ENCODE measurements at regions not wholly inside any gene's neighbourhood (a gene's known extent, or its start where the extent isn't known, plus 50 kb on each side); places are given as distances from the start of the nearest gene placed in this dataset.

GRCh38 chr13:65656740-65657329 is 1573.3 kb downstream of the PCDH9 start:
- no peak for DNase-seq

DNA sequence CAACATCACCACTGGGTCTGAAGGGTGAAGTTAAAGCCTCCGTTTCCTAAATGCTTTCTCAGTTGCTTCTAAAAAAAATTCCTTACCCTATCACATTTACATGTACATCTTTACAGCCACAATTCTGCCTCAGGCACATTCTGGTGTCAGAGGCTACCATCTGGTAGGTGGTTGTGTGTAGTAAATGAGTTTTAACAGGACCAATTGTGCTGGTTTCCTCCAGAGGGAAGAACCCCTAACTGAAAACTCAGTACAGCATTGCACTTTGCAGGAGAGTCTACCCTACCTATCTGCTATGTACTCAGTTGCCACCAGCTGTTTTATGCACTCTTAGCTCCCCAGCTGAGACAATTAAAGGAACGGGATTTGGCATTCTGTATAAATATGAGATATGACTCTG is 1576.5 kb downstream of the PCDH9 start:
- no peak for DNase-seq

DNA sequence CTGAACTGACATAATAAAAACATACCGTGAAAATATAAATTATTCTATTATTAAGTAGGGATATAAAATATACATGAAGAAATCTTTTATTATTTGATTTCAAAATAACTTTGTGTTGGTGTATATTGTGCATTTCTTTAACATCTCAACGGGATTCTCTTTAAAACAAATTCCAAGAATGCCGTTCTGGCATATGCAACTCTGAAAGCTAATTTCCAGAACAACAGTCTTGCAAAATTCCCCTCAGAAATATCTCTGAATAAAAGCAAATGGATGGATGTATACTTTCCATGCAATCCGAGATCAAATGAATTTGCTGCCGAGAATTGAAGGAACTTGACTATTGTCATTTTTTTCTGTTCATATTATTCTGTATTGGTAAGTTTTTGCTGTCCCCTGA is 1579.8 kb downstream of the PCDH9 start:
- no peak for DNase-seq

GRCh38 chr13:65642996-65643395 is 1587.1 kb downstream of the PCDH9 start:
- no peak for DNase-seq

GRCh38 chr13:65642301-65642700 is 1587.8 kb downstream of the PCDH9 start:
- no peak for DNase-seq

- DNase-seq, result no peak
These were observed 1591.5 kb downstream of the PCDH9 start for GRCh38 chr13:65638572-65639168.

DNA sequence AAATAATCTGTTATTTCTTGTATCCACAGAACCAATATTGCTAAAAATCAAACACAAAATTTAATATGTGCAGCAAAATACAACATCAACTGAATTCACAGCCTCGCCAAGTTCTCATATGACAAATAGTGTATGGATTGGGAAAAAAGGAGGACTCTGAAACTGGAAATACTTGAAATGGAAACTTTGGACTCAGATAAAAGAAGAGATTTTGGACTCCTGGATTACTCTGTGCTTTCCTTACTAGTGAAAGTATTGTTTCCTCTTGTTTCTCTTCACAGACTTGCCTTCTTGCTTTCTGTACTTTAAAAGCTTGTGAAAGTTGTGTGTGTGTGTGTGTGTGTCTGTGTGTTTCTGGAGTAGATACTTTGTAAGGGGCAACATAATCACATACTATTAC is 1596.3 kb downstream of the PCDH9 start:
- DNase-seq, result no peak

- DNase-seq, result no peak
These were observed 1599.1 kb downstream of the PCDH9 start for GRCh38 chr13:65631078-65631477.

- no peak for DNase-seq
These were observed 1600.2 kb downstream of the PCDH9 start for GRCh38 chr13:65629926-65630325.

GRCh38 chr13:65623148-65623547 is 1607.0 kb downstream of the PCDH9 start:
- DNase-seq, result no peak

- DNase-seq, result no peak
These were observed 1614.6 kb downstream of the PCDH9 start for GRCh38 chr13:65615506-65615905.

DNA sequence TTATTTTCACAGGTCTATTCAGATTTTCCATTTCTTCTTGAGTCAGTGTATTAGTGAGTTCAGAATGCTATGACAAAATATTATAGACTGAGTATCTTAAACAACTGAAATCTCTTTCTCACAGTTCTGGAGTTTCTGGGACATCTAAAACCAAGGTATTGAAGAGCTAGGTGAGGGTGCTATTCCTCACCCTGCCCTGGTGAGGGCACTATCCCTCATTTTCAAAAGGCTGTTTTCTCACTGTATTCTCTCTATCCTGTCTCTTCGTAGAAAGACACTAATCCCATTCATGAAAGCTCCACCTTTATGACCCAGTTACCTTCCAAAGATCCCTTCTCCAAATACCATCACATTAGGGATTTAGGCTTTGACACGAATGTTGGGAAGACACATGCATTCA is 1617.1 kb downstream of the PCDH9 start:
- no peak for DNase-seq

DNA sequence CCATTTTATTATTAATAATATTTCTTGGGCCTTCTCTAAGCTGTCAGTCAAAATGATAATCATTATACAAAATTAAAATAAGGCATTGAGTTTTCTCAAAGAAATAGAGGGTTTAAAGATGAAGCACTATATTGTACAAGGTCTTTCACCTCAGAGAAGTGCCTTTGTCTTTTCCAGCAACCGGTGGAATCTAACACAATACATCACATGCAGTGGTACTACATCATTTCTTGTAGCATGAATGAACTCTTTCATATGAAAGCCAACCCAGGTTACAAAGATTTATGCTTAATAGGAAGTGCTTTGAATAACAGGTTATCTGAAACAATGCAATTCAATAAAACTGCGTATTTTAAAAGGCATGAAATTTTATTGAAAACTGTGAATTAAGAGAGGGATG is 1620.8 kb downstream of the PCDH9 start:
- DNase-seq, result no peak

DNA sequence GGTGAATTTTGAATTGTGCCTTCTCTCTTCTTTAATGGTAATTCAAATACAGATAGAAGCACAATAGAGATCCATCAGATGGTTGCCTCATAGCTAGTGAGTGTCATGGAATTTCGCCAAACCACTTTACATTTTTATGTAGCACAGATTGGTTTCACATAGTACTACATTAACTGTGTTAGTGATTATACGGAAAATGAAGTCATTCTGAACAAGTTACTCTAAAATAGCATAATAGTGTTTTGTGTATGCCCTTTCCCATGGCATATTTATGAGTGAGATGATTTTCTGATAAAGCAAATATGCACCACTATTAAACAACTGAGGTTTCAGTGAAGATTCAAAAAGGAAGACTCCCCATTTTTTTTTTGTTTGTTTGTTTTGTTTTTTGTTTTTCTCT is 1623.5 kb downstream of the PCDH9 start:
- no peak for DNase-seq

- DNase-seq, result no peak
These were observed 1624.7 kb downstream of the PCDH9 start for GRCh38 chr13:65605396-65605795.

- no peak for DNase-seq
These were observed 1627.0 kb downstream of the PCDH9 start for GRCh38 chr13:65603160-65603559.

DNA sequence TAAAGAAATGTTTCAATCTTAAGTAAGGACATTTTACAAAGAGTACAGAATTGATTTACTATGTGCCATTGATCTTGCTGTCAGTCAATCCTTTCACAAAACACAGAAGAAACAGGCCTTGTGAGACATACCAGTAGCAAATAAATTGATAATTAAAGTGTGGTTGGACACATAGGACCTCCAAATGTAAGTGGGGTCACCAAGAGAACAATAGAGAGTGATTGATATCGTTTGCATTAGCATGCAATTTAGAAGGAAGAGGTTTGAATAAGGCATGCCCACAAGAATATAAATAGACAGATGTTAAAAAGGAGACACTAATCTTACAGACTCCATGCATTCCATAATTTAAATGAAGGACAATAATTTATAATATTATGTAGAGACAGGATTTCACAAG is 1628.3 kb downstream of the PCDH9 start:
- no peak for DNase-seq

- DNase-seq, result no peak
These were observed 1629.4 kb downstream of the PCDH9 start for GRCh38 chr13:65600702-65601101.

GRCh38 chr13:65597839-65598818 is 1632.0 kb downstream of the PCDH9 start:
- no peak for DNase-seq

- DNase-seq, result no peak
These were observed 1634.2 kb downstream of the PCDH9 start for GRCh38 chr13:65595916-65596315.

DNA sequence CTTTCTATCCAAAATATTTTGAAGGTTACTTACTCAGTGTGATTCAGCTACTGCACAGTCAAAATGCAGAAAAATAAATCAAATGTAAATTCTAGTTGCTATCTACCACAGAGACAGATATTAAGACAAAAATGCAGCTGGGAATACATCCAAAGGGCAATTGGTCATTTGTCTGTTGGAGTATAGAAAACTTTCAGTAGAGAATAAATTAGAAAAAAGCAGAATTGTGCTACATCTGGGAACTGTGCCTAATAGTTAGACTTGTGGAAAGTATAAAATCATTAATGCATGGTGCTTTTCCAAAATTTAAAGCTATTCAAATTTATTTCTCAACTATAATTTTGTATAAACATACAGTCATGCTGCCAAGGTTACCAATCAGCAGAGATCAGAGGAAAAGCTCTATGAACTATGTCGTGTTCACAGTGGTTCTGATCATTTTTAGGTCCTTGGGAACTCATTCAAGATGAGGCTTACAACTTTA is 1635.8 kb downstream of the PCDH9 start:
- DNase-seq, result no peak

GRCh38 chr13:65593298-65593874 is 1636.8 kb downstream of the PCDH9 start:
- no peak for DNase-seq

GRCh38 chr13:65592731-65593130 is 1637.4 kb downstream of the PCDH9 start:
- DNase-seq, result no peak

Measured in NCI-H2107 (cell line).